22Rv1 (cell line): ENCODE measurements at regions not wholly inside any gene's neighbourhood (a gene's known extent, or its start where the extent isn't known, plus 50 kb on each side); places are given as distances from the start of the nearest gene placed in this dataset.

Experiments used
- CTCF ChIP-seq: fragments of 450-650 bp; IDR thresholded peaks from 2 replicates; pipeline ENCODE4 v1.5.1; 2017; ENCODE audit warnings: mild to moderate bottlenecking
- ZFX ChIP-seq: fragments of 450-650 bp; IDR thresholded peaks from 2 replicates; pipeline ENCODE4 v1.6.1; 2017; ENCODE audit warnings: antibody characterized with exemption, borderline replicate concordance

GRCh38 chr6:119891206-119891605 is 541.6 kb upstream of the MAN1A1 start:
- TF ChIP-seq CTCF (no peak), ZFX (no peak)
